SH-SY5Y (cell line): ENCODE measurements at regions not wholly inside any gene's neighbourhood (a gene's known extent, or its start where the extent isn't known, plus 50 kb on each side); places are given as distances from the start of the nearest gene placed in this dataset.

Experiments used
- GATA2 ChIP-seq: IDR thresholded peaks from 2 replicates; pipeline ENCODE4 v1.6.1; 2011; ENCODE audit warnings: mild to moderate bottlenecking, low read depth, low read length
- GATA3 ChIP-seq: IDR thresholded peaks from 2 replicates; pipeline ENCODE4 v1.6.1; 2011; ENCODE audit warnings: low read depth, mild to moderate bottlenecking, low read length, moderate library complexity

GRCh38 chr13:72341904-72342303 is 385.5 kb downstream of the MZT1 start:
- no peak for TF ChIP-seq GATA2
- no peak for TF ChIP-seq GATA3
